Progenitor cell of endocrine pancreas (in vitro differentiated cells): ENCODE measurements at regions not wholly inside any gene's neighbourhood (a gene's known extent, or its start where the extent isn't known, plus 50 kb on each side); places are given as distances from the start of the nearest gene placed in this dataset.

Experiments used
- DNase-seq: peaks from one replicate; pipeline ENCODE4 v3.0.0; 2021; ENCODE audit warnings: low spot score; ENCODE audit not compliant: unreplicated experiment
- H3K27ac Mint-ChIP-seq: 2 replicates; pipeline ENCODE4 v1.8.0; 2021; ENCODE audit warnings: mild to moderate bottlenecking, moderate library complexity, mixed read lengths
- H3K27me3 Mint-ChIP-seq: 2 replicates; pipeline ENCODE4 v1.8.0; 2021; ENCODE audit warnings: mixed read lengths
- H3K36me3 Mint-ChIP-seq: 2 replicates; pipeline ENCODE4 v1.8.0; 2022; ENCODE audit warnings: mixed read lengths; ENCODE audit not compliant: insufficient read depth
- H3K4me1 Mint-ChIP-seq: 2 replicates; pipeline ENCODE4 v1.8.0; 2021; ENCODE audit warnings: low read depth, mixed read lengths
- H3K4me3 Mint-ChIP-seq: 2 replicates; pipeline ENCODE4 v1.8.0; 2021; ENCODE audit warnings: low read depth, mild to moderate bottlenecking, moderate library complexity, mixed read lengths
- H3K9me3 Mint-ChIP-seq: 2 replicates; pipeline ENCODE4 v1.8.0; 2021; ENCODE audit warnings: low read depth, mixed read lengths
- TF ChIP-seq, protein P1 (sequence below): fragments of 200-600 bp; sonication (generic); IDR thresholded peaks from one replicate; pipeline ENCODE4 v1.5.0; 2021; ENCODE audit warnings: antibody characterized with exemption, mild to moderate bottlenecking; ENCODE audit not compliant: unreplicated experiment

GRCh38 chr17:71900621-71901229 lies 220.1 kb upstream of the SOX9 start:
- Mint-ChIP-seq H3K4me3 (no peak overlapping the region), H3K27me3 (no peaks in the 10 kb centered on the region), H3K36me3 (no peaks in the 10 kb centered on the region), H3K27ac (no peak overlapping the region), H3K9me3 (peaks cover 12% of the 10 kb centered on the region), H3K4me1 (peaks cover 9% of the 10 kb centered on the region)
- TF ChIP-seq, protein P1, sequence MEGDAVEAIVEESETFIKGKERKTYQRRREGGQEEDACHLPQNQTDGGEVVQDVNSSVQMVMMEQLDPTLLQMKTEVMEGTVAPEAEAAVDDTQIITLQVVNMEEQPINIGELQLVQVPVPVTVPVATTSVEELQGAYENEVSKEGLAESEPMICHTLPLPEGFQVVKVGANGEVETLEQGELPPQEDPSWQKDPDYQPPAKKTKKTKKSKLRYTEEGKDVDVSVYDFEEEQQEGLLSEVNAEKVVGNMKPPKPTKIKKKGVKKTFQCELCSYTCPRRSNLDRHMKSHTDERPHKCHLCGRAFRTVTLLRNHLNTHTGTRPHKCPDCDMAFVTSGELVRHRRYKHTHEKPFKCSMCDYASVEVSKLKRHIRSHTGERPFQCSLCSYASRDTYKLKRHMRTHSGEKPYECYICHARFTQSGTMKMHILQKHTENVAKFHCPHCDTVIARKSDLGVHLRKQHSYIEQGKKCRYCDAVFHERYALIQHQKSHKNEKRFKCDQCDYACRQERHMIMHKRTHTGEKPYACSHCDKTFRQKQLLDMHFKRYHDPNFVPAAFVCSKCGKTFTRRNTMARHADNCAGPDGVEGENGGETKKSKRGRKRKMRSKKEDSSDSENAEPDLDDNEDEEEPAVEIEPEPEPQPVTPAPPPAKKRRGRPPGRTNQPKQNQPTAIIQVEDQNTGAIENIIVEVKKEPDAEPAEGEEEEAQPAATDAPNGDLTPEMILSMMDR = no peak
- DNase-seq = no peak

- TF ChIP-seq, protein P1 = no peak
- no peak for DNase-seq
- H3K27ac Mint-ChIP-seq = no peak overlapping the region
- peaks cover 9% of the 10 kb centered on the region for H3K4me1 Mint-ChIP-seq
- H3K9me3 Mint-ChIP-seq = peaks cover 3% of the 10 kb centered on the region
- no peaks in the 10 kb centered on the region for H3K27me3 Mint-ChIP-seq
- H3K36me3 Mint-ChIP-seq = no peaks in the 10 kb centered on the region
- no peak overlapping the region for H3K4me3 Mint-ChIP-seq
Observed at GRCh38 chr17:71902894-71903506, 217.8 kb upstream of the SOX9 start.

DNA sequence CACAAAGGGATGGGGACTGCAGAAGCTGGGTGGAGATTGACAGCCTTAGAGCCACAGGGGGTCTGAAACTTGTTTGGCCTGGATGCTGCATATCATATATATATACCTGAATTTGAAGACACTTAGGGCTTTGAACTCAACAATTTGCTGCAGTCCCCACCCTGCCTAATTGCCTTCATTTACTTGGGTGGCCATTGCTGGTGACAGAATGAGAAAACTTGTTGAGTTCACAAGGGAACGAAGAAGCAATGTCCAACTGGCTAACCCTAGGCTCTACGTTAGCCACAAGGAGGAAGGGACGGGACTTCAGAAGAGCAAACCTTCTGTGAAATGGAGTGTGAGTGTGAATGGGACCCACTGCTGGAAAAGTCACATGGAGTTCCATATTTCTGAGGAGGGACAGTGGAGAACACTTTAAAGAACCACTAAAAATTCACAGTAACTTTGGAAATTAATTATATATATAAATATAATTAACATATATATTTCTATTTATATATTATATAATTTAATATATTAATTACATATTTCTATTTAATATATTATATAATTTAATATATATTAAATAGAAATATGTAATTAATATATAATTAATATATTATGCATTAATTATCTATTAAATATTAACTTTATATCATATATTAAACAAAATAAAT lies 215.3 kb upstream of the SOX9 start:
- Mint-ChIP-seq H3K27me3 (no peaks in the 10 kb centered on the region), H3K9me3 (peaks cover 3% of the 10 kb centered on the region)

DNA sequence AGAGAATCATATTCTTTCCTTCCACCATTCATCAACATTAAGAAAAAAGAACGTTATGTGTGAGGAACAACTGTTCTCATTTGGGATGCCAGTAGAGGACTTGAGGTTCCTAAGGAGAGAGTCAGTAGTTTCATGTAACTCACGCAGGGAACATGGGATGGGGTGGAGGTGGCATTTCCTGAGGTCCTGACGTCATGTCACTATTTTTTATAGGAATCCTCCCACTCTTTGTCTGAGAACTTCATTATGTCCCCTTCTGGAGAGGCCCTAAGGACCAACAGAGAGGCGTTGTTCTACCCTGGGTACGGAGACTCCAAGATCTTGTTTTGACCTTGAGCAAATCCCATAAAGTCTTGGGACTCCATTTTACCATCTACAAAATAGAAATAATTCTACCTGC lies 211.7 kb upstream of the SOX9 start:
- H3K36me3 Mint-ChIP-seq = no peaks in the 10 kb centered on the region
- H3K9me3 Mint-ChIP-seq = peaks cover 3% of the 10 kb centered on the region

More for the DNA sequence above, 215.3 kb upstream of the SOX9 start:
- DNase-seq = no peak
- H3K4me1 Mint-ChIP-seq = peaks cover 9% of the 10 kb centered on the region
- H3K27ac Mint-ChIP-seq = no peak overlapping the region
- TF ChIP-seq, protein P1 = no peak
- no peaks in the 10 kb centered on the region for H3K36me3 Mint-ChIP-seq
- no peak overlapping the region for H3K4me3 Mint-ChIP-seq

DNA sequence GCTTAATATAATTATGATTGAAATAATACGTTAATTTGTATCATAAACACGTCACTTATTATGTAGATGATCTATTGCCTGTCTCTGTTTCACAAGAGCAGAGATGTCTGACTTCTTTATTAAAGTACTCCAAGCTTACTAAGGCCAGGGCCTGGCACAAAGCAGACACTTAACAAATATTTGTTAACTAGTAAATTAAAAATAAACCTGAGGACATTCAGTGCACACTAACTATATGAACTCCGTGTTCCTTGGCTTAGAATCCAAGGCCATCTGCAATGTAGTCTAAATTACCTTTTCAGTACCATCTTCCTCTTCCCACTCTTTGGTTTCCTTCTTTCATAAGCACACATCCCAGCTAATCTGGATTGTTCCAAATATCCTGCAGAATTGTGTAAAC lies 210.8 kb upstream of the SOX9 start:
- Mint-ChIP-seq H3K27me3 (no peaks in the 10 kb centered on the region), H3K4me1 (no peaks in the 10 kb centered on the region), H3K4me3 (no peak overlapping the region), H3K27ac (no peak overlapping the region), H3K36me3 (no peaks in the 10 kb centered on the region), H3K9me3 (no peaks in the 10 kb centered on the region)
- DNase-seq = no peak
- TF ChIP-seq, protein P1 = no peak

More for the DNA sequence above, 211.7 kb upstream of the SOX9 start:
- no peak overlapping the region for H3K4me3 Mint-ChIP-seq
- no peak for DNase-seq
- H3K27me3 Mint-ChIP-seq = no peaks in the 10 kb centered on the region
- TF ChIP-seq, protein P1 = no peak
- no peaks in the 10 kb centered on the region for H3K4me1 Mint-ChIP-seq
- no peak overlapping the region for H3K27ac Mint-ChIP-seq
